PC-3 (cell line): ENCODE measurements at regions not wholly inside any gene's neighbourhood (a gene's known extent, or its start where the extent isn't known, plus 50 kb on each side); places are given as distances from the start of the nearest gene placed in this dataset.
"Not testable (repeated sequence)": the region's sequence is repeated elsewhere in the genome, so short reads cannot be mapped to it uniquely, and the experiment has no call there.

Experiments used
- ATAC-seq: fragments of 200-7000 bp; cut with Tn5 transposase; 2 replicates; pipeline ENCODE4 v1.9.1; 2020; ENCODE audit warnings: mild to moderate bottlenecking, moderate library complexity
- BruUV-seq: library from RNA; stranded (reverse); fragments of 400-500 nt; replicated peaks from 2 replicates; lab custom pipeline; 2021; lab: Mats Ljungman, UMichigan
- CTCF ChIA-PET: fragments of 300-600 bp; sonication (Branson Sonifier 250); formaldehyde crosslinking; loops from one replicate; lab custom pipeline; 2022; ENCODE audit warnings: antibody characterized with exemption; lab: Charles Lee
- POLR2A ChIA-PET: fragments of 300-600 bp; sonication (Branson Sonifier 250); formaldehyde crosslinking; loops from one replicate; lab custom pipeline; 2022; ENCODE audit warnings: antibody characterized with exemption; ENCODE audit not compliant: unreplicated experiment; lab: Charles Lee
- DNase-seq: peaks from one replicate; pipeline ENCODE4 v3.0.0-alpha.2; 2015
- H2AFZ ChIP-seq: fragments of 300-600 bp; sonication (generic); 2 replicates; pipeline ENCODE4 v1.6.0; 2016; ENCODE audit warnings: antibody characterized with exemption, low read length
- H3F3A ChIP-seq: fragments of 300-600 bp; sonication (generic); one replicate; pipeline ENCODE4 v1.6.0; 2017; ENCODE audit warnings: antibody characterized with exemption, low read length, control low read depth, mild to moderate bottlenecking; ENCODE audit not compliant: unreplicated experiment
- H3K27ac ChIP-seq: fragments of 300-600 bp; sonication (generic); 2 replicates; pipeline ENCODE4 v1.5.1; 2016; ENCODE audit warnings: mild to moderate bottlenecking, low read length
- H3K27me3 ChIP-seq: fragments of 300-600 bp; sonication (generic); 2 replicates; pipeline ENCODE4 v1.6.1; 2016; ENCODE audit warnings: low read length, mixed read lengths
- H3K36me3 ChIP-seq: fragments of 300-600 bp; sonication (generic); 2 replicates; pipeline ENCODE4 v1.6.1; 2016; ENCODE audit warnings: low read depth, mixed run types, low read length, mixed read lengths
- H3K4me1 ChIP-seq: fragments of 300-600 bp; sonication (generic); 2 replicates; pipeline ENCODE4 v1.5.1; 2016; ENCODE audit warnings: low read length; ENCODE audit not compliant: insufficient read depth
- H3K4me2 ChIP-seq: fragments of 300-600 bp; sonication (generic); 2 replicates; pipeline ENCODE4 v1.6.0; 2016; ENCODE audit warnings: low read length
- H3K4me3 ChIP-seq: fragments of 300-600 bp; sonication (generic); 2 replicates; pipeline ENCODE4 v1.5.1; 2016; ENCODE audit warnings: mild to moderate bottlenecking, low read length, mixed read lengths
- H3K79me2 ChIP-seq: fragments of 300-600 bp; sonication (generic); 2 replicates; pipeline ENCODE4 v1.6.1; 2017; ENCODE audit warnings: low read length, mixed read lengths
- H3K9ac ChIP-seq: fragments of 300-600 bp; sonication (generic); 2 replicates; pipeline ENCODE4 v1.6.0; 2016; ENCODE audit warnings: mild to moderate bottlenecking, low read length
- H3K9me2 ChIP-seq: fragments of 300-600 bp; sonication (generic); replicated peaks from 2 replicates; pipeline ENCODE4 v1.6.1; 2016; ENCODE audit warnings: mixed run types, low read length, mixed read lengths
- H3K9me3 ChIP-seq: fragments of 300-600 bp; sonication (generic); 2 replicates; pipeline ENCODE4 v1.6.1; 2016; ENCODE audit warnings: low read length, mixed read lengths
- H4K20me1 ChIP-seq: fragments of 300-600 bp; sonication (generic); 2 replicates; pipeline ENCODE4 v1.6.1; 2016; ENCODE audit warnings: low read length, mixed read lengths
- CTCF ChIP-seq: fragments of 300-600 bp; sonication (generic); conservative IDR thresholded peaks from 2 replicates; pipeline ENCODE4 v1.5.1; 2017; ENCODE audit warnings: antibody characterized with exemption, low read depth, mild to moderate bottlenecking, low read length
- EZH2 ChIP-seq: fragments of 300-600 bp; sonication (generic); IDR thresholded peaks from one replicate; pipeline ENCODE4 v1.6.1; 2017; ENCODE audit warnings: antibody characterized with exemption, mild to moderate bottlenecking, low read length; ENCODE audit not compliant: unreplicated experiment
- EZH2phosphoT487 ChIP-seq: fragments of 300-600 bp; sonication (generic); IDR thresholded peaks from 2 replicates; pipeline ENCODE4 v1.6.1; 2018; ENCODE audit warnings: mild to moderate bottlenecking, antibody characterized with exemption, low read length, borderline replicate concordance
- intact Hi-C: fragments of 100-400 bp; cut with micrococcal nuclease; formaldehyde crosslinking; loops from 2 replicates; pipeline ENCODE4 v1.9.0; 2023

- no TSS peak for BruUV-seq
- CTCF ChIA-PET, result interaction anchor here (0.7 kb wide), 1 partner anchor 1141 kb away, joined by 4 read pairs; no protein-coding TSS in a partner anchor
- TF ChIP-seq EZH2phosphoT487, result no peak
- TF ChIP-seq CTCF, result no peak
- TF ChIP-seq EZH2, result no peak
- DNase-seq (peak; percentile 71), ATAC-seq (peak; percentile 79)
- H3K79me2 ChIP-seq, result no peaks in the 10 kb centered on the region
- no peaks in the 10 kb centered on the region for H3K9me3 ChIP-seq
- no peaks in the 10 kb centered on the region for H3K36me3 ChIP-seq
- no peak overlapping the region for H3K4me3 ChIP-seq
- H3K4me1 ChIP-seq, result peaks cover 3% of the 10 kb centered on the region; the same call in 1 of the 2 replicates
- H4K20me1 ChIP-seq, result no peaks in the 10 kb centered on the region
- peak overlapping the region; percentile 63 for H3K27ac ChIP-seq
- H2AFZ ChIP-seq, result no peak overlapping the region
- POLR2A ChIA-PET, result no interaction called here
- H3F3A ChIP-seq, result peaks cover 8% of the 10 kb centered on the region
- H3K9ac ChIP-seq, result no peak overlapping the region
- no peaks in the 10 kb centered on the region for H3K9me2 ChIP-seq
- H3K4me2 ChIP-seq, result no peak overlapping the region
- intact Hi-C loops, result no loop called here
- no peaks in the 10 kb centered on the region for H3K27me3 ChIP-seq
These were observed 552.7 kb downstream of the ZNF674 start for GRCh38 chrX:45992402-45993123.

GRCh38 chrX:45986971-45987370 is 558.2 kb downstream of the ZNF674 start:
- ChIA-PET CTCF (no interaction called here), POLR2A (no interaction called here)
- Histone ChIP-seq H3F3A (peaks cover under 1% of the 10 kb centered on the region), H3K4me3 (no peak overlapping the region), H3K36me3 (no peaks in the 10 kb centered on the region), H3K27ac (no peak overlapping the region), H3K79me2 (no peaks in the 10 kb centered on the region), H3K9ac (no peak overlapping the region), H2AFZ (no peak overlapping the region), H3K9me3 (no peaks in the 10 kb centered on the region), H3K27me3 (no peaks in the 10 kb centered on the region), H4K20me1 (no peaks in the 10 kb centered on the region), H3K4me1 (no peaks in the 10 kb centered on the region; the same call in 1 of the 2 replicates), H3K9me2 (no peaks in the 10 kb centered on the region), H3K4me2 (no peak overlapping the region)
- intact Hi-C loops, result no loop called here
- DNase-seq (peak; percentile 34), ATAC-seq (no peak; the same call in 1 of the 2 replicates)
- BruUV-seq, result no TSS peak
- TF ChIP-seq EZH2phosphoT487, result no peak
- no peak for TF ChIP-seq CTCF
- TF ChIP-seq EZH2, result no peak

- H3K79me2 ChIP-seq, result no peaks in the 10 kb centered on the region
- no peak overlapping the region for H3K27ac ChIP-seq
- no peaks in the 10 kb centered on the region for H3K9me2 ChIP-seq
- ChIA-PET POLR2A (no interaction called here), CTCF (no interaction called here)
- no peaks in the 10 kb centered on the region for H3K27me3 ChIP-seq
- H3K4me2 ChIP-seq, result no peak overlapping the region
- no TSS peak for BruUV-seq
- no peak for ATAC-seq
- intact Hi-C loops, result no loop called here
- H3K9ac ChIP-seq, result no peak overlapping the region
- H4K20me1 ChIP-seq, result no peaks in the 10 kb centered on the region
- DNase-seq, result no peak
- H3K9me3 ChIP-seq, result no peaks in the 10 kb centered on the region
- no peaks in the 10 kb centered on the region for H3K36me3 ChIP-seq
- no peak overlapping the region for H3K4me3 ChIP-seq
- H2AFZ ChIP-seq, result no peak overlapping the region
- TF ChIP-seq CTCF, result no peak
- TF ChIP-seq EZH2phosphoT487, result no peak
- TF ChIP-seq EZH2, result no peak
- H3F3A ChIP-seq, result no peaks in the 10 kb centered on the region
- H3K4me1 ChIP-seq, result no peaks in the 10 kb centered on the region
These were observed 559.1 kb downstream of the ZNF674 start for GRCh38 chrX:45986081-45986480.

- intact Hi-C loops, H3K27ac ChIP-seq, DNase-seq, H2AFZ ChIP-seq, H3K4me1 ChIP-seq, H3K27me3 ChIP-seq, ATAC-seq, H3K9me2 ChIP-seq, H3K4me2 ChIP-seq, CTCF ChIA-PET, H3F3A ChIP-seq, H4K20me1 ChIP-seq, POLR2A ChIA-PET, H3K4me3 ChIP-seq, H3K9ac ChIP-seq, H3K36me3 ChIP-seq, H3K9me3 ChIP-seq, H3K79me2 ChIP-seq, BruUV-seq: not testable (repeated sequence)
These were observed 562.1 kb downstream of the ZNF674 start for GRCh38 chrX:45982958-45983727.
